NCI-H2196 (cell line): ENCODE measurements at regions not wholly inside any gene's neighbourhood (a gene's known extent, or its start where the extent isn't known, plus 50 kb on each side); places are given as distances from the start of the nearest gene placed in this dataset.

Experiments used
- DNase-seq: peaks from one replicate; lab custom pipeline; 2025; ENCODE audit not compliant: unreplicated experiment; lab: John Stamatoyannopoulos, UW

GRCh38 chr4:136183513-136183912 is 1348.8 kb downstream of the PCDH18 start:
- DNase-seq, result no peak

- no peak for DNase-seq
Measured at GRCh38 chr4:136156947-136157346, 1375.3 kb downstream of the PCDH18 start.

GRCh38 chr4:136150046-136150445 is 1382.2 kb downstream of the PCDH18 start:
- no peak for DNase-seq

- DNase-seq, result no peak
Measured at GRCh38 chr4:136136601-136137000, 1395.7 kb downstream of the PCDH18 start.

DNA sequence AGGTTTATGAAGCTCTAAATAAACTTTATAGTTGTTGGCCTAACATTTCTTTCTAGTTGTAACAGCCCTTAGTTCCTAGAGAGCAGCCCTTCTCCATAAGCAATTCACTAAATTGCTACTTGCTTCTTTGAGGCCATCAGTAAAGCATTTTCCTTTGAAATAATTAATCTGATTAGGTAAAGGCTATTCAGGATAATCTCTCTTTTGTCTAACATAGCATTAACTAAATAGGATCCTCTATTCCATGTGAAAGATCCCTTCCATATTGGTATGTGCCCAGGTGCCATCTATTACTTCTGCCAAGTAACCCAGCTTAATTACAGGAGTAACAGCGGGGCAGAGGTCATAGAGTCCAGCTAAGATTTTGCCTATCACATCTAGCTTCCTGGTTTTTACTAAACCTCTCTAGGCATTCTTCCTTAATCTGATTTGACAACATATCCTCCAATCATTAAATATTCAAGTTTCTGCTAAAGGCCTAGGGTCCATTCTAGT is 1408.0 kb downstream of the PCDH18 start:
- no peak for DNase-seq

DNA sequence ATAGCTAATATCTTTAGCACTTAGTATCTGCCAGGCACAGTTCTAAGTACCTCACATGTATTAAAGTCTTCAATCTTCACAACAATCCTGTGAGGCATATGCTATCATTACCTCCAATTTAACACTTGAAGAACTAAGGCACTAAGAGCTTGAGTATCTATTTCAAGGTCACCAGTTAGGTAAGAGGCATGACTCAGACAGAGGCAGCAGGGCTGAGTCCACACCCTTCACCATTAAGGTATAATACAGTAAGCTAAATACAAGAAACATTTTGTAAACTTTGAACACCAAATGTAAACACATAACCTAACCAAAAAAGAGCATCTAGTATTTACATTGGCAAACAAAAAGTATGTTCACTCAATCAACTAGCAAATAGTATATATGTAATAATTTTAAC is 1410.9 kb downstream of the PCDH18 start:
- no peak for DNase-seq

DNA sequence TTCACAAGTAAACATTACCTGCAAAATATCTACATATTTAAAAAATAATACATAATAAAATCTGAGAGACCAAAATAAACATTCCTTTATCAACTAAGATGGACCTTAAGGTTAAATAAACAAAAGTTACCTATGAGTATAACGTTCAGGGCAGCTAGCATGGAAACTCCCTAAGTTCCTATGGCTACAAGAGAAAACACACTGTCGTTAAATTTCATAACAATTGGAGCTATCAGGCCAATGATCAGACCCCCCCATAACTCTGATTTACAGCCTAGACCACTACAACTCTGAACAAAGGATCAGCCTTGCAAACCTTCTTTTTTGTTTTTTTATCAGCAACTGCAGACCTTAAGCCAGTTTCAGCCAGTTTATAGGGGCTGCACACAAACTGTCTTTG is 1418.4 kb downstream of the PCDH18 start:
- DNase-seq, result no peak

GRCh38 chr4:136112116-136112515 is 1420.2 kb downstream of the PCDH18 start:
- DNase-seq, result no peak

DNA sequence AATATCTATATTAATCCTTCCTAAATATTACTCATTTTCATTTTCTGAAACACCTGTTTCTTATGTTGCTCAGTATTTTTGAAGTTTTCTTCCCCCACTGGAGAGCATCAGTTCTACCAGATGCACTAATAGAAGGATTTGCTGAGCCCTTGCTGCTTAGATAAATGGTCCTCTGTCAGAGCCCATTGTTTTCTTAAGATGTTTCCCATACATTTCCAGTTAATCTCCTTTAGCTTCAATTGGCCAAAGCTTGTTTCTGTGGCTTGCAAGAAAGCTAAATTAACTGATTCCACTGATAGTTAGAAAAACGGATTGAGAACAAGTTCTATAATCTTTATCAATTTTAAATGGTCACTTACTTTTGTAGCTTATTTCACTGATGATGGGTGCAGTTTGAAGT is 1425.5 kb downstream of the PCDH18 start:
- DNase-seq, result no peak

DNA sequence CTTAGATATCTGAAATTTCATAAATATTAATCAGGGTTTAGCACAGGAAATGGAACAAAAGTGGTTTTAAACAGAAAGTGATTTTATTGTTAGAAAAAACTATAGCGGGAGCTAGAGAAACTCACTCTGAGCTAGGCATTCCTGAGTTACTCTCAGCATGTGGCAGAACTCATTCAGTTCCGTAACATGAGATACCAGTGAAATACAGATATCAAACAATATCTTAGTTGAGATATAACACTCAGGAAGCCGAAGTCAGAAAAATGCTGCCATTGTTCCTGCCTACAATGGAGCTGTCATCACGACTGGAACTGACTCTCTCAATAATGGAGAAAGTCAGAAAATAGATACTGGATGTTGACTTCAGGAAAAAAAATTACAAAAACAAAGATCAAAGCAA is 1428.7 kb downstream of the PCDH18 start:
- no peak for DNase-seq

GRCh38 chr4:136097676-136098075 is 1434.6 kb downstream of the PCDH18 start:
- DNase-seq, result no peak

- DNase-seq, result no peak
Measured at GRCh38 chr4:136088211-136088867, 1444.0 kb downstream of the PCDH18 start.

DNA sequence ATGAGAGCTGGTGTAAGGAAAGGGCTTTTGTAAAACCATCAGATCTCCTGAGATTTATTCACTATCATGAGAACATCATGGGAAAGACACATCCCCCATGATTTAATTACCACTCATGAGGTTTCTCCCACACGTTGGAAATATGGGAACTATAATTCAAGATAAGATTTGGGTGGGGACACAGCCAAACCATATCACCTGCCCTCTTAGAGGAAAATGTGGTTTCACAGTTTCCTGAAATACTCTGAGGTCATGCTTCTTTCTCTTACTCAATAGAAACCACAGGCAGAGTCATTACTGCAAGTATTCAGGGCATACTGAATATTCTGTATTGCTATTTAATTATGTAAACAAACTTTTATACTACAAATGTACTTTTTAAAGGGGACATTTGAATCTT is 1453.3 kb downstream of the PCDH18 start:
- no peak for DNase-seq

DNA sequence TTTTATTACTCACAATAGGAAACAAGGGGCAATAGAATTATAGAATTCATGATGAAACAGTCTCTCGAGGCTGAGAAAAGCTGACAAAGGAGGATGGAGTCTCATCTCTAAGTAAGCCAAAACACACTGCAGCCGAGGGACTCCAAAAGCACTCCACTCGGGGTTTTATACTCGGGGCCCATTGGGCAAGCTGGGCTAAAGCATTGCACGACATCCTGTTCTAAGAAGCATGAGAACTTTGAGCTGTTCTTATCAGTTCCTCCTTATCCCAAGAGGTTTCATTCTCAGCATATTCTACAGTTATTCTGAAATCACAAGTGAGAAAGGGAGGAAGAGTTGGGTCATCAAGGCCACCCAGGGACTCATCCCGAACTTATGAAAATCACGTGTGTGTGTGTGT is 1475.5 kb downstream of the PCDH18 start:
- DNase-seq, result no peak

- DNase-seq, result no peak
Measured at GRCh38 chr4:136055360-136055759, 1476.9 kb downstream of the PCDH18 start.

- no peak for DNase-seq
Measured at GRCh38 chr4:136036744-136037143, 1495.5 kb downstream of the PCDH18 start.

DNA sequence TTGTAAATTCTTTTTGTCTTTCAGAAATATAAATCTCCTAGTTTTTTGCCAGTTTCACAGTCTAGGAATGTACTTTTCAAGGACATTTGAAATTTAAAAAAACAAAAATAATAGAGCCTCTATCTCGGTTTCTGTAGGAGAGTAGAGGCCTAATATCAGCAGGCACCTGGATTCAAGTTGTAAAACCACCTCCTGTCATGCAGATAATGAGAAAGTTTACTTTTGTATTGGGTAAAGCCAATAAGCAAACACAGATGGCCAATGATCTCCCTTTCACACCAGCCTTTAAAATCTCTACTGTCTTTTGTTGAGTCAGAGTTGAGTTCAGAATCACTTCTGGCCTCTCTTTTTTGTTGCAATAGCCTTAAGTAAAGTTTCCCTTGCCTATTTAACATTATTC is 1499.9 kb downstream of the PCDH18 start:
- no peak for DNase-seq

DNA sequence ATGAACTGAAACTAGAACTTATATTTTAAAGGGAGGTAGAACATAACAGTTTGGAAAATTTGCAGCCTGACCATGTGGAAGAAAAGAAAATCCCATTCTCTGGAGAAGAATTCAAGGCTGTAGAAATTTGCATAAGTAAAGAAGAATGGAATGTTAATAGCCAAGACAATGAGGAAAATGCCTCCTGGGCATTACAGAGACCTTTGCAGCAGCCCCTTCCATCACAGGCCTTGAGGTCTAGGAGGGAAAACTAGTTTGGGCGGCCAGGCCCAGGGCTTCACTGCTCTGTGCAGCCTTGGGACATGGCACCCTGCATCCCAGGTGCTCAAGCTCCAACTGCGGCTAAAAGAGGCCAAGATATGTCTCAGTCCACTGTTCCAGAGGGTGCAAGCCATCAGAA is 1506.8 kb downstream of the PCDH18 start:
- DNase-seq, result no peak

GRCh38 chr4:136017556-136017955 is 1514.7 kb downstream of the PCDH18 start:
- no peak for DNase-seq

- DNase-seq, result no peak
Measured at GRCh38 chr4:136012220-136012619, 1520.1 kb downstream of the PCDH18 start.

GRCh38 chr4:136009258-136009832 is 1522.9 kb downstream of the PCDH18 start:
- no peak for DNase-seq

GRCh38 chr4:136007991-136008390 is 1524.3 kb downstream of the PCDH18 start:
- DNase-seq, result no peak

GRCh38 chr4:136002316-136002715 is 1530.0 kb downstream of the PCDH18 start:
- DNase-seq, result no peak
